ENCODE measurements at regions not wholly inside any gene's neighbourhood (a gene's known extent, or its start where the extent isn't known, plus 50 kb on each side); places are given as distances from the start of the nearest gene placed in this dataset.

- no peak for DNase-seq
Measured at GRCh38 chr5:26192486-26192885, 845.9 kb downstream of the CDH9 start.

GRCh38 chr5:26181582-26181981 lies 856.8 kb downstream of the CDH9 start:
- DNase-seq = no peak

- DNase-seq = no peak
Measured at GRCh38 chr5:26148569-26149107, 889.7 kb downstream of the CDH9 start.

- no peak for DNase-seq
Measured at GRCh38 chr5:26143259-26143658, 895.1 kb downstream of the CDH9 start.

- DNase-seq = no peak
Measured at GRCh38 chr5:26121338-26121737, 917.0 kb downstream of the CDH9 start.

GRCh38 chr5:26104175-26104574 lies 934.2 kb downstream of the CDH9 start:
- no peak for DNase-seq

GRCh38 chr5:26060212-26060611 lies 978.2 kb downstream of the CDH9 start:
- no peak for DNase-seq

GRCh38 chr5:26054594-26054993 lies 983.8 kb downstream of the CDH9 start:
- no peak for DNase-seq

- DNase-seq = no peak
Measured at GRCh38 chr5:26034813-26035212, 1003.6 kb downstream of the CDH9 start.

- DNase-seq = no peak
Measured at GRCh38 chr5:26031481-26031880, 1006.9 kb downstream of the CDH9 start.

- no peak for DNase-seq
Measured at GRCh38 chr5:26026044-26026443, 1012.3 kb downstream of the CDH9 start.

GRCh38 chr5:26024774-26025173 lies 1013.6 kb downstream of the CDH9 start:
- DNase-seq = no peak

GRCh38 chr5:26023361-26023760 lies 1015.0 kb downstream of the CDH9 start:
- no peak for DNase-seq

GRCh38 chr5:26014206-26014605 lies 1024.2 kb downstream of the CDH9 start:
- no peak for DNase-seq

- DNase-seq = no peak
Measured at GRCh38 chr5:26012078-26012477, 1026.3 kb downstream of the CDH9 start.

- no peak for DNase-seq
Measured at GRCh38 chr5:26009742-26010141, 1028.6 kb downstream of the CDH9 start.

- no peak for DNase-seq
Measured at GRCh38 chr5:26003966-26004365, 1034.4 kb downstream of the CDH9 start.

GRCh38 chr5:25995209-25995608 lies 1043.2 kb downstream of the CDH9 start:
- DNase-seq = no peak

- no peak for DNase-seq
Measured at GRCh38 chr5:25993701-25994100, 1044.7 kb downstream of the CDH9 start.

- DNase-seq = no peak
Measured at GRCh38 chr5:25991639-25992038, 1046.7 kb downstream of the CDH9 start.

- DNase-seq = no peak
Measured at GRCh38 chr5:25990771-25991170, 1047.6 kb downstream of the CDH9 start.

GRCh38 chr5:25979086-25979485 lies 1059.3 kb downstream of the CDH9 start:
- DNase-seq = no peak

GRCh38 chr5:25975885-25976284 lies 1062.5 kb downstream of the CDH9 start:
- DNase-seq = no peak

GRCh38 chr5:25974451-25974850 lies 1063.9 kb downstream of the CDH9 start:
- no peak for DNase-seq

GRCh38 chr5:25970906-25971489 lies 1067.4 kb downstream of the CDH9 start:
- DNase-seq = no peak
